ENCODE measurements at regions not wholly inside any gene's neighbourhood (a gene's known extent, or its start where the extent isn't known, plus 50 kb on each side); places are given as distances from the start of the nearest gene placed in this dataset.
A peak's percentile ranks its signal among the peaks of the same experiment; 100 is the strongest.

DNA sequence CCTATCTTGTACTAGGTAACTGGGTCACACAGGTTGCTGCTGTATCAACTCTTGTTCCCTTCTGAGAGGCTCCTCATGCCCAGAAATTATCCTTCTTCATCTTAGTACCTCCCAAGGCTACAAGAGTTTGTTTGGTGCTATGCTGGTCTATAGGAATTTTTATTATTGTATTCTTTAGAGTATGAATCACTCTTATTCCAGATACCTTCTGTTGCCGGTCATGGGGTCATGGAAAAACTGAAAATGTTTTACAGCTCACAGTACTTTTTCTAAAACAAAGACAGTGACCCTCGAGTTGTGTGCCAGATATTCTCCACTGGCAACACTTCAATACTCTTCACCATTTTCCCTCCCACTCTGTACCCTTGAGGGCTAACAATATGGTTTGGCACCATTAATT is 1598.0 kb upstream of the TMEM132C start:
- DNase-seq (ENCODE audit: low read depth in 2 of 2), result no peak

DNA sequence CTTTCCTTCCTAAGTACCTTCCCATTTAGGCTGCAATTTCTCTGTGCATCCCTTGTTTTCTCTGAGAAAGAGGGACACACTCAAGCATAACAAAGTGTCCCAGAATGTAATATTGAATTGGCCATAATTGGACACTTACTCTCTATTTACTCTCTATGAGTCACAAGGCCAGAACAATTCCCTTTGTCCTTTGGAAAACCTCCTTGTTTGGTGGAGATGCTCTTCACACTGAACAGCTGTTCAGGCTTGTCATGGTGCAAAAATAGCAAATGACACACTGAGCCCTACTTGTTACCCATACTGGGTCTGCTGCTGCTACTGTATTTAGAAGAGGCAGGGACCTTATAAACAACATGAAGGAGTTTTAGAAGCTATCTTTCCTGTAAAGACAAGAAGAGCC is 1590.5 kb upstream of the TMEM132C start:
- DNase-seq (ENCODE audit: low read depth in 2 of 2), result no peak

DNA sequence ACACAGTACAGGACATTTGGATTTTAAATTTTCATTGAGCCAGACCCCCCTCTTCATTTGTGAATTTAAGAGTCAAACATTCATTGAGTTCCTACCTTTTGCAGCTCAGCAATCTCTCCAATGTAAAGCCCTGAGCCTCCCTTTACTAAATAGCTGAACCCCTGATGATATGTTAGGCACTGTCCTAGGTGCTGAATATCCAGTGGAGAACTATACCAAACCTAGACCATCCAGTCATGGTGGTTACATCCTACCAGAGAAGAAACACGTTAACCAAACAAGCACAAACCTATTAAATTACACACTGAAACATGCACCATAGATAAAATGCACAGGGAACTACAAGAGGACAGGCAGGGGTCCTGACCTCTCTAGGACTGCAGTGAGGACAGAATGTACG is 1585.3 kb upstream of the TMEM132C start:
- DNase-seq (ENCODE audit: low read depth in 2 of 2), result no peak

DNA sequence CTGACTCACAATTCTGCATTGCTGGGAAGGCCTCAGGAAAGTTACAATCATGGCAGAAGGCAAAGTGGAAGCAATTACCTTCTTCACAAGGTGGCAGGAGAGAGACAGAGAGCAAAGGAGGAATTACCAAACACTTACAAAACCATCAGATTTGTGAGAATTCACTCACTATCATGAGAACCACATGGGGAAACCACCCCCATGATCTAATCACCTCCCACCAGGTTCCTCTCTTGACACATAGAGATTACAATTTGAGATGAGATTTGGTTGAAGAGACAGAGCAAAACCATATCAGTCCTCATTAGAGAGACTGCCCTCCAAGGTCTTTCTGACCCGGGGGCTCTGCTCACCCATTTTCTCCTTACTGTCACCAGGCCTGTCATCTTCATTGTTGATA is 1582.3 kb upstream of the TMEM132C start:
- no peak for DNase-seq (ENCODE audit: low read depth in 2 of 2)

DNA sequence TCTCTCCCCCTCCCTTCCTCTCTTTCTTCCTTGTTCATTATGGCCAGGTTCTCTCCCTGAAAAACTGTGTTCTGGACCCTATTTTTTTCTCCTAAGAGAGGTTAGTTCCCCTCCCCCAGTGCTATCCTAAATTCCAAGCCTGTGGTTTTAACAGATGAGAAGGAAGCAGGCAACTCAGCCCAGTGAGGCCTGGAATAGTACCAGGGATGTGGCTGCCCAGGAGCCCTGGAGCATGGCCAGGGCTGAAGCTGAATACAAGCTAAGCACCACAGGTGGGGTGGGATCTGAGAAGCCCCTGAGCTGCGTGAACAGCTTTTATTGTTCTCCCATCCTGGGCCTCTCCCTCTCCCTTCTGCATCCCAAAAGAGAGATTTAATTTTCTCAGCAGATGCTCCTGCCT is 1581.3 kb upstream of the TMEM132C start:
- DNase-seq (ENCODE audit: low read depth in 2 of 2), result no peak

DNA sequence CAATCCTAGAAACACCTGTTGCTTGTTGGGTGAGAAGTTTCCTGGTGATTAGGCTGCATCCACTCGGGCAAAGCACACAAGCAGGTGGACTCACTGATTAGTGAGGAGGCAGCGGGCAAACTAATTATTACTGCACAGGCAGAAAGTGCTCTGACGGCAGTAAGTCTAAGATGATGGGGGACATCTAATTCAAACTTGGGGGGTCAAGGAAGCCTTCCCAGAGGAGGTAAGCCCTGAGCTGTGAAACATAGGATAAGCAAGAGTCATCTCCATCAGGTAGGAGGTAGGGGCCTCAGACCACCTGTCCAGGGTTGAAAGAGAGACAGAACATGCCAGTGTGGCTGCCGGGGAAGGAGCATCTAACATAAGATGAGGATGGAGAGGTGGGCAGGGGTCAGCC is 1578.4 kb upstream of the TMEM132C start:
- DNase-seq (ENCODE audit: low read depth in 2 of 2), result no peak

DNA sequence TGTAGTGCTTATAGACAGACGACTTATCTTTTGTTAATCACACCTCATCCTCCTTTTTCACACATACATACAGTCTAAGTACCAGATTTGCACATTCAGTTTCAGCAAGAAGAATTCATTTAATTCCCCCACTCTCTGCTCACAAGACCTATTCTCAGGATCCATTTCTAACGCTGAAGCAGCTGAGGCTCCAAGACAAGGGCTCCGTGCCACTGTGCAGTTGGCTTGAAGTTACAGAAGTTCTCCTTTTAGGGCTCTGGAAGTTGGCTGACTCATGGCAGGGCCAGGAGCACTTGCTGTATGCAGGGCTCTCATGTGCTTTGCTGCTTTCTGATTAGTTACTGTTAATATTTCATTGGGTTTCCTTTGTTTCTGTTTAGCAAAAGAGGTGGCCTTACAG is 1566.9 kb upstream of the TMEM132C start:
- no peak for DNase-seq (ENCODE audit: low read depth in 2 of 2)

DNA sequence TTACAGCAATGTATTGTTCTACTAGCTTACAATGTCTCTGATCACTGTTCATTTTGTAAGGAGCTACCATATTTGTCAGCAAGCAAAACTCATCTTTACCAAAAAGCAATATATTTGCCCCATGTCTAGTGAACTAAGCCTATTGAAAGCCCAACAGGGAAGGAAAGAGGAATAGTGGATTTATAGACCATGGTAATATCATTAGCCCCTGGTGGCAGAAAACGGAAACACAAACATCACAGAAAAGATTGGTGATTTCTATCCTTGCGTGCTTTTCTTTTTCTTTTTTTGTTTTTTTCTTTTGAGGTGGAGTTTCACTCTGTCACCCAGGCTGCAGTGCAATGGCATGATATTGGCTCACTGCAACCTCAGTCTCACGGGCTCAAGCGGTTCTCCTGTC is 1562.4 kb upstream of the TMEM132C start:
- DNase-seq (ENCODE audit: low read depth in 2 of 2), result no peak

DNA sequence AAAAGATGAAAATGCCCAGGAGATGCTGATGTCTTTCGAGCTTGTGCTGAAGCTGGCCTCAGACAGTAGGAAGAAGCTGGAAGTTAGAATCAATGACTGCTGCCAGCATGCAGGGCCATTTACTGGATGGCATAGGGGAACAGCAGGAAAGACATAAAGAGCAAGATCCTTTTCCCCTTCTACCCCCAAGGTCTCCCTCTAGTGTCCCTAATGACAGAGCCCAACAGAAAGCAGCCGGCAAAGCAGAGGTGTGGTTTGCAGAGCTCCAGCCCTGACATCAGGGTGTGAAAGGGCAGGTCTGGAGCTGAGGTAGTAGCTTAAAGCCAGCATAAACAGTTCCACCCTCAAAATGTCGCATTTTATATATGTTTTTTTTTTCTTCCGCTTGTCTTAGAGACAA is 1560.7 kb upstream of the TMEM132C start:
- DNase-seq (ENCODE audit: low read depth in 2 of 2), result no peak

DNA sequence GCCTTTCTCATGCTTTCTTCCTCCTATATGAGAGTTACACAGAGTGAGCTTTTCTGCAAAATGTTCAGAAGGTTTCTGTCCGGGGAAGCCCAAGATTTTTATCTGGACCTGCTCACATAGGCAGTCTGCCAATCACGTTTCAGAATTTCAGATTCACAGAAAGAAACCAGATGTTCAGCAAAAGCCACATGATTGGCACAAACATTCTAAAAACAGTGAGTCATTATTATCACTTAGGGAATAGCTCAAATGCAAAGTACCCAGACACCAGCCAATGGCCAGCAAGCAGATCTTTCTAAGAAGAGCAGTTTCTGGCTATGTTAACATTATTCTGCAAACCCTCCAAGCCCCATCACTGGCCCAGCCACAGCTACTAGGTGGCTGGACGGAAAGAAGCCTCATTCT is 1558.5 kb upstream of the TMEM132C start:
- DNase-seq (ENCODE audit: low read depth in 2 of 2), result no peak

DNA sequence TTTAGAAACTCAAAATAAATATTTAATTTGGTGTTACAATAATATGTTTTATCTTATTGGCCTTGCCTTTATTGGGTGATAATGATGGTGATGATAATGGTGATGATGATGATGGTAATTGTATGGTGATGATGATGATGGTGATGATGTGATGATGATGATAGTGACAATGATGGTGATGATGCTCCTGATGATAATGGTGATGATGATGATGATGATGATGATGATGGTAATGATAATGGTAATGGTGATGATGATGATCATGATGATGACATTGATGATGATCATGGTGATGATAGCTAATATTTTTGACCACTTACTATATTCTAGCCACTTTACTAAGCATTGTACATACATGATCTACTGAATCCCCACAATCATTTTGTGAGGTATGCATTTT is 1548.6 kb upstream of the TMEM132C start:
- DNase-seq (ENCODE audit: low read depth in 2 of 2), result no peak

DNA sequence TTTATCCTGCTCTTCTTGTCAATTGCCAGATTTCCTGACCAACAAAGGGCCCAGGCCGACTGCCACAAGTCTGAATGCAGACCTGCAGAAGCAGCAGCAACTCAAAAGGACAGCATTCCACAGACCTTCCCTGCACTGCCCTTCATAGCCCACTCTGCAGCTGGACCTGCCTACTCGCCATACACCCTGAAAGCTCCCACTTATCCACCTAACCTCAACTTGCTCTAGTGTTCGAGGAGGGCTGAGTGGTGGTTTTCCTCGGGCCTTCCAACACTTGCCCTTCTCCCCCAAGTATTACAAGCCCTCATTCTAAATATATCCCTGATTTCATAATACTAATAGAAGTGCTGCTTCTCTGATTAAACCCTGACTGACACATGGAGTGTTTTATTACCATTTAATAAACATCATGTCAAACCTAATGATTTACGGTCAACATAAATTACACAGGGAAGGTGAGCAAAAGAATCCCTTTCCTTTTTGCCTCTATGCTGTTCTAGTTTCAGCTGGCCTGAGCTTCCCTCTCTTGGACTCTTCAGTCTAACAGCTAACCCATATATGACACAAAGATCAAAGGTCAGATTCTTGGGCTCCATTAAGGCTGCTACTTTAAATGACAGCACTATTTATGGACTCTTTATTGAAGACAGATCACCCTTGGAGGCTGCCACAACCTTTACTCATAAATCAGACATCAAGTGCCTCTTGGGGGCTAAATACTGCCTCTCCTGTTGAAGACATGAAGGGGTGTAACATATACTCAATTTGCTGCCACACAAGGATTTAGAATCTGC is 1546.9 kb upstream of the TMEM132C start:
- DNase-seq (ENCODE audit: low read depth in 2 of 2), result no peak

DNA sequence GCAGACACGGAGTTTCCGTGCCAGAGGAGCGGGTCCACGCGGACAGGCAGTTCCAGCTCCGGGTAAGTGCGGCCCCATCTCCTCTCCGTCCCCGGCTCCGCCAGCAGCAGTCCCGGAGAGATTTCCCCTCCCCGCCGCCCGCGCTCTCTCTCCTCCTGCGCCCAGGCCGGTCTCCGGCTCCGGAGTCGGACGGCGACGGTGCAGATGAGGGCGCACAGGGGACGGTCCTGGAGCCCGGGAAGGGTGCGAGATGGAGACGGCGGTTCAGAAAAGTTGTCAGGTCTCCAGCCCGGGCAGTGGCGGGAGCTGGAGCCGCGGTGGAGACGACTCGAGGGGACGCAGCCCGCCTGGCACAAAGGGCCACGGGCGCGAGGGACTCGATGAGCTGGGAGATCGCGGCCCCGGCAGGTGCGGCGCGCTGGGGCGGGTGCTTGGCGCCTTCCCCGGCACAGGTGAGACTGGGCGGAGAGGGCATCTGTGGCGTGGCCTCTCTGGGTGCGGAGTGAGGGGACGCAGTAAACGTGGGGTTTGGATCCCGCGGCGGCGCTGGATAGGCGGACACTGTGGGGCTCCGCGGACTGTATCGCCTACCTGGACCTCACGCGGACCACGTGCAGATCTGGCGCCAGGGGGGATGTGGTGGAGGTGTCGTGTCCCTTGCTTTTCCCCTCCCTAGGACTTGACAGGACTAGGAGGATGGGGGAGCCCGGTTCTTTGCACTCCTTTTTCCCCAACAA is 1540.3 kb upstream of the TMEM132C start:
- no peak for DNase-seq (ENCODE audit: low read depth in 2 of 2)

DNA sequence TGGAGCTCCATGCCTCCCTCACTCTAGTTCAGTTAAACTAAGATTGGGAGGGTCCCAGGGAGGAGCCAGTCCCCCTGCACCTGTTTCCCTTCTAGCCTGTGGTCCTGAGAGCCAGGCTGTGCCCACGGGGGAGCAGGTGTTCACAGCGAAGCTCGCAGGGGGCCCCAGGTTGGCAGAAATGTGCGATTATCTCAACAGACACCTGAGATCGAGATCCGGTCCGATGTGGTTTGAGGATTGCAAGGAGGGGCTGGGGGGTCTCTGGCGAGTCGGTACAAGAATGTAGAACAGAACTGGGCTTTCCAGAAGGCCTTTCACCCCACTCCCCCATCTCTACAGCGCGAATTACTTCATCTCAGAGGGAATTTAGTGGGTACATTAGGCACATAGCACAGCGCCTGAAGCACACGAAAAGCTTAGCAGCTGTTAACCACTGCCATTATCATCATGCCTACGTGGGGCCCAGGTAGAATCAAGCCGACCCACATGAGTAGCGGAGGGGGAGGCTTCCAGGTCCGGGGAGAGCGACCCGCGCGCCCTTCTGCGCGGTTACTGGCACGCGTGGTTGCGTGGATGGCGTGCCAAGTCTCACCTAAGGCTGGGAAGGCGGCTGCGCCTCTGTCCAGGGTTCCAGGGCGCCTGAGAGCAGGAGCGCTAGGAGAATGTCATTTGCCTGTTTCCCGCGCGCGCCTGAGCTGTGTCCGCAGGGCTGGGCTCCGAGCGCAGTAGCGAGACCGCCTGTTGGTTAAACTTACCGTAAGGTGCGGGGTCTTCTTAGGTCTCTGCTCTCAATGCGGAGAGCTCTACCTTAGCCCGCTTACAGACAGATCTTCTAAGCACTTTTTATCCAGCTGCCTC is 1539.5 kb upstream of the TMEM132C start:
- no peak for DNase-seq (ENCODE audit: low read depth in 2 of 2)

DNA sequence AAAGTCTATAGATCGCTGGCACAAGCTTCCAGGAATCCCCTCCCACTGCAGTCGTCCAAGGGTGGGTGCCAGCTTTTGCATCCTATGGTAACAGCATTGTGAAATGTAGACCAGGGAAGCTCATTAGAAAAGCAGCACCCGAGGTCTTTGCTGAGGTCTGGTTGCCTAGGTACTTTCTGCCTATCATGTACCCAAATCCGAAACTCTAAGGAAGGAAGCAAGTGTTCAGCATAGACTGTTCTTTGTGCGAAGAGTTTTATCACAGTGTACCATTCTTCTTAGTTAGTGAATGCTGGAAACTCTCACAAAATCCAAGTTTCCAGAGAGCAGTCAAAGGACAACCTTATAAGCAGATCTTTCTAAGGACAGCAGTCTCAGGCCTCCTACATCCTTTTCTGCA is 1532.7 kb upstream of the TMEM132C start:
- DNase-seq (ENCODE audit: low read depth in 2 of 2), result no peak

DNA sequence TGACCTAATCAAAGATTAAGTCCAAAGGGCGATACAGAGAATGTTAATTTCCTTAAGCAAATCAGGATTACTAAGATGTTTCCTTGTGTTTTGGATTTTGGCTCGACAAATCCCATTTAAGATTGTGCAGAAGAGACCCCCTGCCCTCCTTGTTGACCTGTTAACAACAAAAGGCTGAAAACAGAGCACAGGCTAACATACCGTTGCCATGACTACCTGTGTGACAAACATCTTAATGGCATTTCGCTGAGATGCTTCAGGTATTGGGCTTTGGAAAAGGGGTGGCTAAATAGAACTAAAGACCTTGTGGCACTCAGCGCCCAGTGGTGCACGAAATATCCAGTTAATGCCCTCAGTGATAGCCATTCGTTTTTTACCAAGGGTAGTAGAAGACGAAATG is 1532.3 kb upstream of the TMEM132C start:
- DNase-seq (ENCODE audit: low read depth in 2 of 2), result no peak

DNA sequence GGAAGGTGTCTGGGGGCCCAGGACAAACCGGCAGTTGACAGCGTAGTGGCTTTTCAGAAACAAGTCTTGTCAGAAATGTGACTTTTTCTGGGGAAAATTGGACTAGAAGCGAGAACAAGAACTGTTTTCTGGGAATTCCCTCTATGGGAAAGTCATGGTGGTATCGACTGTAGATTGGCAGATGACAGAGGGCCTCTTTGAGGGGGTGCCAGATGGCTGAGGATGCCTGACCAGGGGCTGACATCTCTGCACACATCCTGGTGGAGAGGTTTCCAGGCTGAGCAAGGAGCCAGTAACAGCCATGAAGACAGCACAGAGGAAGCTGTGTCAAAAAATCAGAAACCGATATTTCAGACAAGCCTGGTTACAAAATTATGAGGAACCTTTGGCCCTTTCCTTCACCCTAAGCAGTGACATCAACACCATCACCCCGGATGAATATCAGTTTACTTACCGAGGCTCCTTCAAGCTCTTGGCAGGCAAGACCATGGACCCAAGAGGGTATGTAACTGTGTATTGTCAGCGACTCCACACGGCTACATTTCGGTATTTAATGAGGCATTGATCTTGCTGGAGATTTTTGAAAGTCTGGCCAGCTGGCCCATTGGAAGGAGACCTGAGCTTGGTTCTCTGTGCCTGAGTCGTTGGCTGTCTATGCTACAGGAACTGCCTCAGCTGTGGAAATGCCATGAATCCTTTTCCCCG is 1525.3 kb upstream of the TMEM132C start:
- DNase-seq (ENCODE audit: low read depth in 2 of 2), result no peak

DNA sequence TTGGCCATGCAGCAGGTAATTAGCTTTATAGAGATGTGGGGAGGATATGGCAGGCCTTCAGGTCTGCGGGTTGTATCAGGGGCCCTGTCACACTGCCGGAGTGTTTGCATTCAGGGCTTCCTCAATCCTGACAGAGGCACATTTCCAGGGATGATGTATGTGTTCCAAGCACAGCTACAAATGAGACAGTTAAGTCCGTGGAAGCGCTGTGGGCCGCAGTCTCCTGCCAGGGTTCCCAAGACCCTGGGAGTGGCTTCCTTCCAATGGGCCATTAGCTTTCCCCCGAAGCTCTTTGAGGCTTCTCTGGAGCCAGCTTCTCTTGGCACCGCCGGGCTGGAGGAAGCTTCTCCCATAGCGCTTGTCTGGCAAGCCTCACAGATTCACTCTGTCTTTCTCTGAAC is 1524.7 kb upstream of the TMEM132C start:
- no peak for DNase-seq (ENCODE audit: low read depth in 2 of 2)

DNA sequence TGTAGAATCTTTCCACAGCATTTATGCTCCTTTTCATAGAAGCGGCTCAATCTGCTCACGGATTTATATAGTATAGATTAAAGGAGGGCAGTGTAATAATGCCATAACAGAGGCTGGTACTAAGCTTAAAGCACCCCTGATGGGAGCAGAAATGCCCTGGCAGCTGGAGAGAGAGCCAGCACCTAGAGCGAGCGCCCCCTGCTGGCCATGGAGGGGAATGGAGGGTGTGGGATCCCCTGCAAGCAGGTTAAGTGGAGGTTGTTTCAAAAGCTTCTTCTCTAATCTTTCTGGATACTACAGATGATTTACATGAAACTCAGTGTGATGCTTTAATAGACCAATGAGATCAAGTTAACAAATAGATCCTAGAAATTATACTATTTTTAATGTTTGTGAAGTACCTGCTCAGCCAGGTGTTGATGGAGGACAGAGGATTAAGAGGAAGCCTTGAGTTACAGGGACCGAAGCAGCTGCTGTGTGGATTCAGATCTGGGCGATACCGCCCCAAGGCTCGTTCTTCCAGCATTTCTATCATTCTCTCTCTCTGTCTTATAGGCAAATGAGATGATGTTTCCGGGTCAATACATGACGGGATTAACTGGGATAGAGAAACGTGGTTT is 1519.3 kb upstream of the TMEM132C start:
- DNase-seq (ENCODE audit: low read depth in 2 of 2), result peak in 1 of 2 donors; percentile 17

DNA sequence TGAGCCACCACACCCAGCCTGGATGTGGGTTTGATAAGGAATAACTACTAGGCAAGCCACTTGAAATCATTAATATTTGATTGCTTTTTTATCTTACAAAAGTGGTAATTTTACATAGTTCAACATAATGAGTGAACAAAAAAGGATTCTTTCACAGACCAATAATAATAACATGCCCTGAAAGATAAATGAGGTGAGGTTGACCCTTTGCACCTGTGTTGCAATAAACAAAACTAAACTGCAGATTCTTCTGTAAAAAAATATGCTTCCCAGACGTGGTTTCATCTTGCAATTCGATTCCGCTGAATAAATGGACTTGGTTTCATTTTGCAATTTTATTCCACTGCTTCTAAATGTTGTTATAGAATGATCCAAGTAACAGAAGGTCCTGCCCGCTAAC is 1514.9 kb upstream of the TMEM132C start:
- no peak for DNase-seq (ENCODE audit: low read depth in 2 of 2)

DNA sequence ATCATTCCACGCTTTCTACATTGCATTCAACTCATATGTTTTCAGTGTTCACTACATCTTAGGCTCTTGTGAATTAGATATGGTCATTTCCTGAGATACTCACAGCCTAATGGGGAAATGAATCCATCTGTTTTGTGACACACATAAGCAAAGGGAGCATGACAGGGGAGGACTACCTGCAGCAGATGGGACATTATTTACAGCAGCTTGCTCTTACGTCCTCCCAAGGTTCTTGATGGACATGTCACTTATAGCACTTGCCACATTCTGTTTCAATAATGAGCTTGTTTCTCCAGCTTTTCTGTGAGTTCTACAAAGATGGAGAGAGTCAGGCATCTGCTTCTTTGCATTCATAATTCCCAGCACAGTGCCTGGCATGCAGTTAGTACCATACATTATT is 1509.6 kb upstream of the TMEM132C start:
- DNase-seq (ENCODE audit: low read depth in 2 of 2), result no peak
